LNCaP clone FGC (cell line): ENCODE measurements at regions not wholly inside any gene's neighbourhood (a gene's known extent, or its start where the extent isn't known, plus 50 kb on each side); places are given as distances from the start of the nearest gene placed in this dataset.

Experiments used
- DNase-seq: peaks from one replicate; pipeline ENCODE4 v3.0.0-alpha.2; 2011; ENCODE audit warnings: low read depth
- H3K4me3 ChIP-seq: 2 replicates; pipeline ENCODE4 v1.5.1; 2011; ENCODE audit warnings: mild to moderate bottlenecking, low read depth, low read length, control low read depth
- CTCF ChIP-seq: IDR thresholded peaks from 2 replicates; pipeline ENCODE4 v1.5.1; 2012; ENCODE audit warnings: mild to moderate bottlenecking; ENCODE audit not compliant: control insufficient read depth, insufficient read depth; ENCODE audit errors: extremely low read depth

GRCh38 chr2:76075126-76075525 is 364.4 kb upstream of the GCFC2 start:
- no peak overlapping the region for H3K4me3 ChIP-seq
- DNase-seq: no peak
- TF ChIP-seq CTCF: no peak

- no peak for DNase-seq
- H3K4me3 ChIP-seq: no peak overlapping the region
- TF ChIP-seq CTCF: no peak
Observed at GRCh38 chr2:76073992-76074604, 363.4 kb upstream of the GCFC2 start.

DNA sequence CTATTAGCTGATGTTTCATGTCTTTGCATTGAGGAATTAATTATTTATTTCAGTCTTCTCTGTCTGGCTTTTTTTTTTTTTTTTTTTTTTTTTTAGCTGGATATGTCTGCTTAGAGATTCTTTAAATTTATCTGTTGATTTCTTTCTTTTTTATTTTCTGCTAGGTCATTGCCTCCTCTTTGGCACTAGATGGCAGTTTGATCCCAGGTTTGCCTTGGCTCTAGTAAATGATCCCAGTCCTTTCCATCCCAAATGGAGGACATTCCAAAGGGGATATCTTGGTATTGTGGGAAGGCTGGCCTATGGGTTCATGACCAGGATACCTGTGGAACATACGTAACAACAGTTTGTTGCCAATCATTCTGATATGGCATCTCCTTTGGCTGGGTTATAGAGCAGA is 339.5 kb upstream of the GCFC2 start:
- TF ChIP-seq CTCF: peak; percentile 35; the same call in 1 of the 2 replicates
- no peak for DNase-seq
- H3K4me3 ChIP-seq: no peak overlapping the region

DNA sequence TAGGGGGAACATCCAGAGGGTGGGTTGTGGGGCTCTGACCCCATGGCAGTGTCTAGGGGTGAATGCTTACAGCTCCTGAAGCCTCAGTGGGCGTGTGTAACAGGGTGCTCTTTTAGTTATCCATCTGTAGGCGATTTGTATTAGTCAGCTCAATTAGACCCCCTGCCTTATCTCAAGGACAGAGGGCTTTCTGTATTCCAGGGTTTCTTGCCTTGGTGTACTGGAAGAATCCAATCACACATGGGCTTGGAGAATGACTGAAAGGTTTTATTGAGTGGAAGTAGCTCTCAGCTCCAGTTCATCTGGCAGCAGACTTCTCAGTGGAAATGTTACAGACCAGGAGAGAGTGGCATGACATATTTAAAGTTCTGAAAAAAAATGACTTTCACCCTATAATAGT is 334.0 kb upstream of the GCFC2 start:
- no peak overlapping the region for H3K4me3 ChIP-seq
- TF ChIP-seq CTCF: no peak
- no peak for DNase-seq

DNA sequence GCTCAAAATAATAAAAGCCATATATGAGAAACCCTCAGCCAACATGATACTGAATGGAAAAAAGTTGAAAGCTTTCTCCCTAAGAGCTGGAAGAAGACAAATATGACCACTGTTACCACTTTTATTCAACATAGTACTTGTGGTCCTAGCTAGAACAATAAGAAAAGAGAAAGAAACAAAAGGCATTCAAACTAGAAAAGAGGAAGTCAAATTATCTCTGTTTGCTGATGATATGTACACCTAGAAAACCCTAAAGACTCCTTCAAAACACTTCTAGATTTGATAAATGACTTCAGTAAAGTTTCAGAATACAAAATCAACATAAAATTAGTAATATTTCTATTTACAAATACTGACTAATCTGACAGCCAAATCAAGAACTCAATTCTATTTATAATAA is 328.8 kb upstream of the GCFC2 start:
- H3K4me3 ChIP-seq: no peak overlapping the region
- no peak for DNase-seq
- TF ChIP-seq CTCF: no peak

DNA sequence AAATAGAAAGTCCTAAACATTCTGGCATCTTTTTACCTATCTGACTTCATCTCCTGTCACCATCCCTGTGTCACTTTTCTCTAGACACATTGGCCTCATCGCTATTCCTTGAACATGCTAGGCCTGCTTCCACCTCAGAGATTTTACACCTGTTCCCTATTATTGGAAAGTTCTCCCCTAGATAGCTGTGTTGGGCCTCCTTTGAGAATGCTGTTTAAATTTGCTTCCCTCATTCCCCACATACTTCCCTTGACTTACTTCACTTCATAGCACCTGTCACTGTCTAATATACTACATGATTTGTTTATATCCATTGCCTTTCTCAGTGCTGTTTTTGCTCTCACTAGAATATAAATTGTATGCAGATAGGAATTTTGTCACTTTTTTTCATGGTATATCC is 317.0 kb upstream of the GCFC2 start:
- TF ChIP-seq CTCF: no peak
- no peak for DNase-seq
- no peak overlapping the region for H3K4me3 ChIP-seq

- TF ChIP-seq CTCF: no peak
- no peak overlapping the region for H3K4me3 ChIP-seq
- no peak for DNase-seq
Observed at GRCh38 chr2:76019128-76019527, 308.4 kb upstream of the GCFC2 start.
